ENCODE measurements at regions not wholly inside any gene's neighbourhood (a gene's known extent, or its start where the extent isn't known, plus 50 kb on each side); places are given as distances from the start of the nearest gene placed in this dataset.

- Histone ChIP-seq H3K9me3 (ENCODE audit: control insufficient read depth, low read length) (no peaks in the 10 kb centered on the region), H2AFZ (no peak overlapping the region), H3K36me3 (ENCODE audit: control insufficient read depth, insufficient read depth, low read length) (no peaks in the 10 kb centered on the region), H3K27ac (no peak overlapping the region), H3K4me2 (ENCODE audit: low read length) (no peak overlapping the region), H3K9ac (no peak overlapping the region), H3K79me2 (no peaks in the 10 kb centered on the region), H3K4me1 (no peaks in the 10 kb centered on the region), H3K27me3 (ENCODE audit: control insufficient read depth, insufficient read depth, low read length) (no peaks in the 10 kb centered on the region), H3K4me3 (ENCODE audit: low read depth, low read length) (no peak overlapping the region)
- no peak for TF ChIP-seq CTCF (IDR thresholded peaks at IDR 0.05)
Observed at GRCh38 chr6:15957655-15958169, 171.2 kb upstream of the MYLIP start.

GRCh38 chr6:15956205-15957106 is 172.4 kb upstream of the MYLIP start:
- TF ChIP-seq CTCF (IDR thresholded peaks at IDR 0.05): no peak
- no peak overlapping the region for H3K4me2 ChIP-seq (ENCODE audit: low read length)
- no peak overlapping the region for H2AFZ ChIP-seq
- H3K27me3 ChIP-seq (ENCODE audit: control insufficient read depth, insufficient read depth, low read length): no peaks in the 10 kb centered on the region
- no peaks in the 10 kb centered on the region for H3K79me2 ChIP-seq
- H3K9ac ChIP-seq: no peak overlapping the region
- H3K27ac ChIP-seq: no peak overlapping the region
- no peaks in the 10 kb centered on the region for H3K36me3 ChIP-seq (ENCODE audit: control insufficient read depth, insufficient read depth, low read length)
- no peaks in the 10 kb centered on the region for H3K9me3 ChIP-seq (ENCODE audit: control insufficient read depth, low read length)
- H3K4me3 ChIP-seq (ENCODE audit: low read depth, low read length): no peak overlapping the region
- no peaks in the 10 kb centered on the region for H3K4me1 ChIP-seq

GRCh38 chr6:15955484-15955883 is 173.4 kb upstream of the MYLIP start:
- Histone ChIP-seq H3K4me1 (no peaks in the 10 kb centered on the region), H3K27ac (no peak overlapping the region), H3K4me3 (ENCODE audit: low read depth, low read length) (no peak overlapping the region), H3K4me2 (ENCODE audit: low read length) (no peak overlapping the region), H3K27me3 (ENCODE audit: control insufficient read depth, insufficient read depth, low read length) (no peaks in the 10 kb centered on the region), H3K79me2 (no peaks in the 10 kb centered on the region), H3K9ac (no peak overlapping the region), H3K9me3 (ENCODE audit: control insufficient read depth, low read length) (no peaks in the 10 kb centered on the region), H2AFZ (no peak overlapping the region), H3K36me3 (ENCODE audit: control insufficient read depth, insufficient read depth, low read length) (no peaks in the 10 kb centered on the region)
- TF ChIP-seq CTCF (IDR thresholded peaks at IDR 0.05): no peak

GRCh38 chr6:15953152-15953880 is 175.6 kb upstream of the MYLIP start:
- Histone ChIP-seq H3K27ac (no peak overlapping the region), H2AFZ (no peak overlapping the region), H3K4me3 (ENCODE audit: low read depth, low read length) (no peak overlapping the region), H3K4me1 (no peaks in the 10 kb centered on the region), H3K79me2 (no peaks in the 10 kb centered on the region), H3K27me3 (ENCODE audit: control insufficient read depth, insufficient read depth, low read length) (no peaks in the 10 kb centered on the region), H3K9ac (no peak overlapping the region), H3K9me3 (ENCODE audit: control insufficient read depth, low read length) (no peaks in the 10 kb centered on the region), H3K4me2 (ENCODE audit: low read length) (no peak overlapping the region), H3K36me3 (ENCODE audit: control insufficient read depth, insufficient read depth, low read length) (no peaks in the 10 kb centered on the region)
- no peak for TF ChIP-seq CTCF (IDR thresholded peaks at IDR 0.05)

Data from parathyroid adenoma (tissue), 2 donors.